ENCODE measurements at regions not wholly inside any gene's neighbourhood (a gene's known extent, or its start where the extent isn't known, plus 50 kb on each side); places are given as distances from the start of the nearest gene placed in this dataset.
A peak's percentile ranks its signal among the peaks of the same experiment; 100 is the strongest.

- Histone ChIP-seq H3K27me3 (replicated peaks; ENCODE audit: insufficient read depth, low read depth, low read length, poor library complexity) (peaks cover 100% of the 10 kb centered on the region), H3K36me3 (ENCODE audit: insufficient read depth, low read length, poor library complexity, severe bottlenecking) (no peaks in the 10 kb centered on the region)
Observed at GRCh38 chr1:218164111-218164929, 120.8 kb upstream of the RRP15 start.

GRCh38 chr1:218164930-218165700 is 120.0 kb upstream of the RRP15 start:
- no TSS peak for BruUV-seq (replicated peaks)
- intact Hi-C loops (cut with micrococcal nuclease; ENCODE audit: unreplicated experiment): no loop called here
- no peaks in the 10 kb centered on the region for H3K9me3 ChIP-seq (ENCODE audit: low read depth, low read length, poor library complexity, severe bottlenecking)
- peaks cover 6% of the 10 kb centered on the region for H3K4me1 ChIP-seq (ENCODE audit: insufficient read depth, low read length, poor library complexity, severe bottlenecking)
- TF ChIP-seq EZH2 (IDR thresholded peaks at IDR 0.05; ENCODE audit: borderline replicate concordance, low read depth, low read length, poor library complexity, severe bottlenecking): peak; percentile 95
- no peak for TF ChIP-seq CTCF (conservative IDR thresholded peaks at IDR 0.05; ENCODE audit: low read depth, low read length)
- ChIA-PET CTCF (no interaction called here), POLR2A (ENCODE audit: low non-redundant PET) (no interaction called here)
- H3K27me3 ChIP-seq (replicated peaks; ENCODE audit: insufficient read depth, low read depth, low read length, poor library complexity): peaks cover 100% of the 10 kb centered on the region
- DNase-seq (ENCODE audit: low spot score): peak; percentile 14
- H3K27ac ChIP-seq (ENCODE audit: low read depth, low read length, poor library complexity, severe bottlenecking): no peak overlapping the region
- H3K4me3 ChIP-seq (ENCODE audit: low read depth, low read length, poor library complexity, severe bottlenecking): peak overlapping the region; percentile 34
- H3K36me3 ChIP-seq (ENCODE audit: insufficient read depth, low read length, poor library complexity, severe bottlenecking): no peaks in the 10 kb centered on the region

More at GRCh38 chr1:218164111-218164929, 120.8 kb upstream of the RRP15 start:
- H3K4me1 ChIP-seq (ENCODE audit: insufficient read depth, low read length, poor library complexity, severe bottlenecking): peaks cover 6% of the 10 kb centered on the region
- no TSS peak for BruUV-seq (replicated peaks)
- peak overlapping the region; percentile 34 for H3K4me3 ChIP-seq (ENCODE audit: low read depth, low read length, poor library complexity, severe bottlenecking)
- H3K9me3 ChIP-seq (ENCODE audit: low read depth, low read length, poor library complexity, severe bottlenecking): no peaks in the 10 kb centered on the region
- CTCF ChIA-PET: no interaction called here
- H3K27ac ChIP-seq (ENCODE audit: low read depth, low read length, poor library complexity, severe bottlenecking): no peak overlapping the region
- DNase-seq (ENCODE audit: low spot score): peak; percentile 12
- peak; percentile 95 for TF ChIP-seq EZH2 (IDR thresholded peaks at IDR 0.05; ENCODE audit: borderline replicate concordance, low read depth, low read length, poor library complexity, severe bottlenecking)
- no peak for TF ChIP-seq CTCF (conservative IDR thresholded peaks at IDR 0.05; ENCODE audit: low read depth, low read length)
- intact Hi-C loops (cut with micrococcal nuclease; ENCODE audit: unreplicated experiment): no loop called here
- POLR2A ChIA-PET (ENCODE audit: low non-redundant PET): no interaction called here

- intact Hi-C loops (cut with micrococcal nuclease; ENCODE audit: unreplicated experiment): no loop called here
- no peaks in the 10 kb centered on the region for H3K9me3 ChIP-seq (ENCODE audit: low read depth, low read length, poor library complexity, severe bottlenecking)
- no peaks in the 10 kb centered on the region for H3K36me3 ChIP-seq (ENCODE audit: insufficient read depth, low read length, poor library complexity, severe bottlenecking)
- BruUV-seq (replicated peaks): no TSS peak
- H3K4me3 ChIP-seq (ENCODE audit: low read depth, low read length, poor library complexity, severe bottlenecking): peak overlapping the region; percentile 34
- DNase-seq (ENCODE audit: low spot score): no peak
- H3K4me1 ChIP-seq (ENCODE audit: insufficient read depth, low read length, poor library complexity, severe bottlenecking): peaks cover 6% of the 10 kb centered on the region
- peaks cover 98% of the 10 kb centered on the region for H3K27me3 ChIP-seq (replicated peaks; ENCODE audit: insufficient read depth, low read depth, low read length, poor library complexity)
- no peak overlapping the region for H3K27ac ChIP-seq (ENCODE audit: low read depth, low read length, poor library complexity, severe bottlenecking)
- POLR2A ChIA-PET (ENCODE audit: low non-redundant PET): no interaction called here
- CTCF ChIA-PET: no interaction called here
- TF ChIP-seq CTCF (conservative IDR thresholded peaks at IDR 0.05; ENCODE audit: low read depth, low read length) (no peak), EZH2 (IDR thresholded peaks at IDR 0.05; ENCODE audit: borderline replicate concordance, low read depth, low read length, poor library complexity, severe bottlenecking) (no peak)
Observed at GRCh38 chr1:218165701-218166114, 119.4 kb upstream of the RRP15 start.

Data from A673 (cell line).